GM12878 (cell line): ENCODE measurements at regions not wholly inside any gene's neighbourhood (a gene's known extent, or its start where the extent isn't known, plus 50 kb on each side); places are given as distances from the start of the nearest gene placed in this dataset.

Source experiments
- ATAC-seq: fragments of 200-7000 bp; cut with Tn5 transposase; 3 replicates; pipeline ENCODE4 v1.9.1; 2020; ENCODE audit warnings: mild to moderate bottlenecking, moderate library complexity
- BruUV-seq: library from RNA; stranded (reverse); fragments of 400-500 nt; replicated peaks from 2 replicates; lab custom pipeline; 2021; lab: Mats Ljungman, UMichigan
- CTCF ChIA-PET: fragments of 300-600 bp; sonication (Branson Sonifier 250); formaldehyde crosslinking; extraction: SDS; loops from one replicate; lab custom pipeline; 2021; ENCODE audit warnings: inconsistent platforms; lab: Yijun Ruan, JAX
- POLR2A ChIA-PET: fragments of 350-600 bp; formaldehyde crosslinking; extraction: SDS; loops from one replicate; lab custom pipeline; 2021; ENCODE audit warnings: inconsistent platforms; lab: Charles Lee
- RAD21 ChIA-PET: fragments of 300-600 bp; sonication (Branson Sonifier 250); formaldehyde crosslinking; loops from one replicate; lab custom pipeline; 2023; ENCODE audit warnings: antibody characterized with exemption; ENCODE audit not compliant: unreplicated experiment; lab: Charles Lee
- SMC1A ChIA-PET: fragments of 300-600 bp; sonication (Branson Sonifier 250); formaldehyde crosslinking; loops from one replicate; lab custom pipeline; 2023; ENCODE audit not compliant: unreplicated experiment, uncharacterized antibody; lab: Charles Lee
- DNase-seq: peaks from one replicate; pipeline ENCODE4 v3.0.0-alpha.2; 2011; ENCODE audit warnings: low read depth, low spot score
- FAIRE-seq: peaks from 3 replicates; lab custom pipeline; 2011; peaks lifted over from hg19 to GRCh38; lab: Jason Lieb, UNC
- H2AFZ ChIP-seq: 2 replicates; pipeline ENCODE4 v1.6.0; 2011; ENCODE audit warnings: low read depth, low read length, control low read depth; ENCODE audit not compliant: control insufficient read depth
- H3K27ac ChIP-seq: 2 replicates; pipeline ENCODE4 v1.5.1; 2011; ENCODE audit warnings: control low read depth; ENCODE audit not compliant: control insufficient read depth, insufficient read depth
- H3K27me3 ChIP-seq, 2 experiments: replicated peaks in 1 of 2; 2 replicates each; pipeline versions ENCODE4 v1.6.0 to v1.6.1; 2011; ENCODE audit warnings: low read length in 1 of 2; ENCODE audit not compliant: control insufficient read depth in 2 of 2, insufficient read depth in 2 of 2
- H3K36me3 ChIP-seq, 2 experiments: 2 replicates each; pipeline ENCODE4 v1.5.1; 2011; ENCODE audit warnings: low read length in 1 of 2; ENCODE audit not compliant: control insufficient read depth in 2 of 2, insufficient read depth in 2 of 2
- H3K4me1 ChIP-seq: 2 replicates; pipeline ENCODE4 v1.6.1; 2011; ENCODE audit warnings: mild to moderate bottlenecking, low read length, moderate library complexity, mixed read lengths; ENCODE audit not compliant: control insufficient read depth, insufficient read depth
- H3K4me2 ChIP-seq: 2 replicates; pipeline ENCODE4 v1.6.0; 2011; ENCODE audit warnings: control low read depth; ENCODE audit not compliant: control insufficient read depth, insufficient read depth
- H3K4me3 ChIP-seq: fragments of 200-600 bp; sonication (generic); 2 replicates; pipeline ENCODE4 v1.5.1; 2016
- H3K79me2 ChIP-seq: 2 replicates; pipeline ENCODE4 v1.6.0; 2011; ENCODE audit warnings: low read length; ENCODE audit not compliant: control insufficient read depth, insufficient read depth
- H3K9ac ChIP-seq: 2 replicates; pipeline ENCODE4 v1.8.0; 2011; ENCODE audit warnings: low read length, control low read depth, mixed read lengths; ENCODE audit not compliant: control insufficient read depth, insufficient read depth
- H3K9me3 ChIP-seq: replicated peaks from 3 replicates; pipeline ENCODE4 v1.5.1; 2011; ENCODE audit warnings: mild to moderate bottlenecking, low read length; ENCODE audit not compliant: control insufficient read depth, insufficient read depth
- H4K20me1 ChIP-seq: 2 replicates; pipeline ENCODE4 v1.6.0; 2011; ENCODE audit not compliant: control insufficient read depth, insufficient read depth
- CUX1 ChIP-seq: IDR thresholded peaks from 2 replicates; pipeline ENCODE4 v1.6.1; 2012; ENCODE audit warnings: improper control_type of control experiment, low read depth, low read length; ENCODE audit not compliant: insufficient replicate concordance
- E2F8 ChIP-seq: fragments of 450-650 bp; IDR thresholded peaks from 2 replicates; pipeline ENCODE4 v1.6.1; 2018; ENCODE audit warnings: mild to moderate bottlenecking, low read depth, moderate library complexity; ENCODE audit not compliant: partially characterized antibody
- MEF2A ChIP-seq: IDR thresholded peaks from 2 replicates; pipeline ENCODE4 v1.6.1; 2011; ENCODE audit warnings: low read depth, mild to moderate bottlenecking, low read length, moderate library complexity; ENCODE audit not compliant: insufficient read depth
- PAX5 ChIP-seq: IDR thresholded peaks from 2 replicates; pipeline ENCODE4 v1.6.1; 2011; ENCODE audit warnings: low read depth, low read length, borderline replicate concordance
- SMAD1 ChIP-seq: fragments of 450-650 bp; IDR thresholded peaks from 2 replicates; pipeline ENCODE4 v1.6.1; 2018; ENCODE audit warnings: mild to moderate bottlenecking, low read depth; ENCODE audit not compliant: partially characterized antibody
- TCF7 ChIP-seq: IDR thresholded peaks from 2 replicates; pipeline ENCODE4 v1.6.1; 2014; ENCODE audit warnings: antibody characterized with exemption, borderline replicate concordance
- ZBTB11 ChIP-seq: fragments of 450-650 bp; formaldehyde crosslinking; IDR thresholded peaks from 2 replicates; pipeline ENCODE4 v1.5.0; 2022; ENCODE audit warnings: mild to moderate bottlenecking, missing genetic modification characterization
- ZNF687 ChIP-seq: fragments of 450-650 bp; IDR thresholded peaks from 2 replicates; pipeline ENCODE4 v1.6.1; 2017; ENCODE audit warnings: mild to moderate bottlenecking, moderate library complexity
- WGBS: methylation state at CpG from one replicate; pipeline ENCODE4 v1.1.6; 2016; ENCODE audit warnings: low lambda C conversion rate; ENCODE audit not compliant: insufficient replicate concordance, insufficient coverage; ENCODE audit errors: missing lambda C conversion rate; 5-methylcytosine and 5-hydroxymethylcytosine counted together
- in situ Hi-C: fragments of 300-500 bp; cut with MboI; formaldehyde crosslinking; loops from 9 replicates; pipeline ENCODE4 v1.14.3; 2018; ENCODE audit warnings: mixed read lengths
- intact Hi-C: fragments of 100-400 bp; cut with micrococcal nuclease; formaldehyde crosslinking; loops from one replicate; pipeline ENCODE4 v1.14.2; 2022; ENCODE audit not compliant: unreplicated experiment

GRCh38 chr1:36590771-36591170 lies 108.1 kb upstream of the CSF3R start:
- ChIA-PET RAD21 (no interaction called here), CTCF (interaction anchor here (0.6 to 0.7 kb wide), 2 partner anchors 15 to 204 kb away, joined by 3 read pairs; no protein-coding TSS in a partner anchor), SMC1A (no interaction called here), POLR2A (no interaction called here)
- ATAC-seq (no peak; the same call in 2 of the 3 replicates), FAIRE-seq (no peak), DNase-seq (no peak)
- Histone ChIP-seq H3K79me2 (no peaks in the 10 kb centered on the region), H3K27me3 (peaks cover 2 to 7% of the 10 kb centered on the region in 2 experiments; a peak in 3 of 4 replicates), H4K20me1 (no peaks in the 10 kb centered on the region), H3K4me2 (no peak overlapping the region), H3K36me3 (no peaks in the 10 kb centered on the region), H3K4me1 (no peaks in the 10 kb centered on the region), H3K9me3 (no peaks in the 10 kb centered on the region), H3K4me3 (no peak overlapping the region), H3K27ac (no peak overlapping the region), H3K9ac (no peak overlapping the region), H2AFZ (no peak overlapping the region)
- in situ Hi-C loops, result no loop called here
- intact Hi-C loops, result no loop called here
- BruUV-seq, result no TSS peak
- 7% methylated on average over 8 of the region's 9 CpGs for whole genome bisulfite sequencing
- TF ChIP-seq PAX5 (no peak), ZNF687 (no peak), CUX1 (no peak), TCF7 (no peak), E2F8 (no peak), SMAD1 (no peak), MEF2A (no peak), ZBTB11 (no peak)
